SK-N-SH treated with all-trans-retinoic acid at 6 μM for 48 hours (cell line): ENCODE measurements at regions not wholly inside any gene's neighbourhood (a gene's known extent, or its start where the extent isn't known, plus 50 kb on each side); places are given as distances from the start of the nearest gene placed in this dataset.
A peak's percentile ranks its signal among the peaks of the same experiment; 100 is the strongest.

Source experiments
- ATAC-seq: fragments of 200-7000 bp; cut with Tn5 transposase; 3 replicates; pipeline ENCODE4 v1.9.1; 2020; ENCODE audit warnings: mild to moderate bottlenecking, moderate library complexity
- ARNTL ChIP-seq: fragments of 450-650 bp; formaldehyde crosslinking; IDR thresholded peaks from 2 replicates; pipeline ENCODE4 v1.5.0; 2020; ENCODE audit warnings: low read depth, mild to moderate bottlenecking, moderate library complexity, borderline replicate concordance
- BACH2 ChIP-seq: fragments of 250-450 bp; sonication (Bioruptor Pico); IDR thresholded peaks from 2 replicates; pipeline ENCODE4 v1.9.0; 2021; ENCODE audit warnings: mild to moderate bottlenecking, borderline replicate concordance
- CREB5 ChIP-seq: fragments of 250-450 bp; sonication (Bioruptor Pico); IDR thresholded peaks from 2 replicates; pipeline ENCODE4 v1.5.1; 2020; ENCODE audit warnings: low read depth, mild to moderate bottlenecking, moderate library complexity
- CSDC2 ChIP-seq: fragments of 250-450 bp; sonication (Bioruptor Pico); IDR thresholded peaks from 2 replicates; pipeline ENCODE4 v1.5.0; 2020; ENCODE audit warnings: mild to moderate bottlenecking, moderate library complexity
- CSRNP3 ChIP-seq: fragments of 250-450 bp; sonication (Bioruptor Pico); IDR thresholded peaks from 2 replicates; pipeline ENCODE4 v1.5.1; 2021; ENCODE audit warnings: mild to moderate bottlenecking, moderate library complexity
- ESRRG ChIP-seq: fragments of 250-450 bp; sonication (Bioruptor Pico); IDR thresholded peaks from 2 replicates; pipeline ENCODE4 v1.6.1; 2021; ENCODE audit warnings: mild to moderate bottlenecking
- GLIS3 ChIP-seq: fragments of 250-450 bp; sonication (Bioruptor Pico); IDR thresholded peaks from 2 replicates; pipeline ENCODE4 v1.5.0; 2020; ENCODE audit warnings: mild to moderate bottlenecking, moderate library complexity
- ISL1 ChIP-seq: fragments of 250-450 bp; sonication (Bioruptor Pico); IDR thresholded peaks from 2 replicates; pipeline ENCODE4 v2.1.2; 2022; ENCODE audit warnings: mild to moderate bottlenecking, moderate library complexity
- OSR1 ChIP-seq: fragments of 250-450 bp; sonication (Bioruptor Pico); IDR thresholded peaks from 2 replicates; pipeline ENCODE4 v1.8.0; 2022; ENCODE audit warnings: moderate library complexity, mild to moderate bottlenecking, inconsistent platforms
- PATZ1 ChIP-seq: fragments of 250-450 bp; sonication (Bioruptor Pico); IDR thresholded peaks from 2 replicates; pipeline ENCODE4 v1.8.0; 2020; ENCODE audit warnings: mild to moderate bottlenecking, moderate library complexity, borderline replicate concordance
- POU6F1 ChIP-seq: fragments of 250-450 bp; sonication (Bioruptor Pico); IDR thresholded peaks from 2 replicates; pipeline ENCODE4 v1.8.0; 2021; ENCODE audit warnings: low read depth, mild to moderate bottlenecking, moderate library complexity, borderline replicate concordance
- PPARA ChIP-seq: fragments of 250-450 bp; sonication (Bioruptor Pico); IDR thresholded peaks from 2 replicates; pipeline ENCODE4 v1.5.0; 2020; ENCODE audit warnings: mild to moderate bottlenecking, borderline replicate concordance
- RARB ChIP-seq: fragments of 250-450 bp; sonication (Bioruptor Pico); IDR thresholded peaks from 2 replicates; pipeline ENCODE4 v1.8.0; 2021; ENCODE audit warnings: mild to moderate bottlenecking, moderate library complexity
- SNAI2 ChIP-seq: fragments of 250-450 bp; sonication (Bioruptor Pico); IDR thresholded peaks from 2 replicates; pipeline ENCODE4 v1.5.0; 2020; ENCODE audit warnings: mild to moderate bottlenecking, moderate library complexity
- TCF4 ChIP-seq: fragments of 250-450 bp; sonication (Bioruptor Pico); IDR thresholded peaks from 2 replicates; pipeline ENCODE4 v1.8.0; 2021; ENCODE audit warnings: mild to moderate bottlenecking, moderate library complexity, borderline replicate concordance
- TOX ChIP-seq: fragments of 250-450 bp; sonication (Bioruptor Pico); IDR thresholded peaks from 2 replicates; pipeline ENCODE4 v1.8.0; 2021; ENCODE audit warnings: mild to moderate bottlenecking, moderate library complexity, borderline replicate concordance
- ZC3H10 ChIP-seq: fragments of 250-450 bp; sonication (Bioruptor Pico); IDR thresholded peaks from 2 replicates; pipeline ENCODE4 v1.5.1; 2021; ENCODE audit warnings: mild to moderate bottlenecking, moderate library complexity
- ZFP3 ChIP-seq: fragments of 250-450 bp; sonication (Bioruptor Pico); IDR thresholded peaks from 2 replicates; pipeline ENCODE4 v1.5.0; 2020; ENCODE audit warnings: mild to moderate bottlenecking, moderate library complexity
- ZFP30 ChIP-seq: fragments of 450-650 bp; formaldehyde crosslinking; IDR thresholded peaks from 2 replicates; pipeline ENCODE4 v1.5.0; 2022; ENCODE audit warnings: mild to moderate bottlenecking, moderate library complexity
- ZNF565 ChIP-seq: fragments of 450-650 bp; formaldehyde crosslinking; conservative IDR thresholded peaks from 2 replicates; pipeline ENCODE4 v1.5.0; 2020; ENCODE audit warnings: low read depth, mild to moderate bottlenecking, moderate library complexity
- ZNF70 ChIP-seq: fragments of 450-650 bp; formaldehyde crosslinking; IDR thresholded peaks from 2 replicates; pipeline ENCODE4 v1.5.0; 2020; ENCODE audit warnings: mild to moderate bottlenecking, moderate library complexity
- ZNF8 ChIP-seq: fragments of 450-650 bp; formaldehyde crosslinking; IDR thresholded peaks from 2 replicates; pipeline ENCODE4 v1.5.0; 2020; ENCODE audit warnings: mild to moderate bottlenecking, moderate library complexity
- TF ChIP-seq, protein P1 (sequence below): fragments of 250-450 bp; sonication (Bioruptor Pico); IDR thresholded peaks from 2 replicates; pipeline ENCODE4 v1.5.0; 2020; ENCODE audit warnings: mild to moderate bottlenecking, moderate library complexity

- TF ChIP-seq CSRNP3 (CRISPR knock-in tag), result no peak
Measured at GRCh38 chr7:47092336-47092735, 489.6 kb downstream of the TNS3 start (continued).

DNA sequence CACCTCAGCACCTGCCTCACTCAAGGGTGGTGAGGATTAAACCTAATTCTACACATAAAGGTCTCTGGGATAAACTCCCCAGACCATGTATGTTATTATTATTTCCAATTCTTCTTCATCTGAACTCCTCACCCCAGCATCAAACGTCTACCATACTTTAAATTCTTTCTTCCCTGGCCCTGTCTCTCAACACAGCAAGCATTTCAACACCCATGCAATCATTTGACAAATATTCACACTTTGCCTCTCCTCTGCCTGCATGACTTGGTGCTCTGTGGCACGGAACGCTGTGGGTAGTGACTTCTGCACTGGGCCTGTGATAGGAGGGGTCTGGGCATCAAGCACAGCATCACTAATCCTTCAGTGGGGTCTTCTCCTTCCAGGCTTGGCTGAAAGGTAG lies 490.8 kb downstream of the TNS3 start:
- ATAC-seq, result no peak
- TF ChIP-seq OSR1 (CRISPR knock-in tag), result no peak

GRCh38 chr7:47089461-47089860 lies 492.4 kb downstream of the TNS3 start:
- TF ChIP-seq ARNTL (CRISPR knock-in tag) (no peak), ZFP3 (no peak), ISL1 (CRISPR knock-in tag) (no peak), TOX (CRISPR knock-in tag) (no peak), POU6F1 (CRISPR knock-in tag) (no peak), CSRNP3 (CRISPR knock-in tag) (no peak), ZNF70 (CRISPR knock-in tag) (no peak), SNAI2 (no peak), PPARA (CRISPR knock-in tag) (no peak), OSR1 (CRISPR knock-in tag) (no peak), CSDC2 (no peak), ZC3H10 (CRISPR knock-in tag) (no peak), RARB (CRISPR knock-in tag) (no peak), ZNF565 (CRISPR knock-in tag) (no peak), GLIS3 (CRISPR knock-in tag) (no peak), ESRRG (no peak), TCF4 (CRISPR knock-in tag) (no peak), ZFP30 (CRISPR knock-in tag) (no peak)
- TF ChIP-seq, protein P1, sequence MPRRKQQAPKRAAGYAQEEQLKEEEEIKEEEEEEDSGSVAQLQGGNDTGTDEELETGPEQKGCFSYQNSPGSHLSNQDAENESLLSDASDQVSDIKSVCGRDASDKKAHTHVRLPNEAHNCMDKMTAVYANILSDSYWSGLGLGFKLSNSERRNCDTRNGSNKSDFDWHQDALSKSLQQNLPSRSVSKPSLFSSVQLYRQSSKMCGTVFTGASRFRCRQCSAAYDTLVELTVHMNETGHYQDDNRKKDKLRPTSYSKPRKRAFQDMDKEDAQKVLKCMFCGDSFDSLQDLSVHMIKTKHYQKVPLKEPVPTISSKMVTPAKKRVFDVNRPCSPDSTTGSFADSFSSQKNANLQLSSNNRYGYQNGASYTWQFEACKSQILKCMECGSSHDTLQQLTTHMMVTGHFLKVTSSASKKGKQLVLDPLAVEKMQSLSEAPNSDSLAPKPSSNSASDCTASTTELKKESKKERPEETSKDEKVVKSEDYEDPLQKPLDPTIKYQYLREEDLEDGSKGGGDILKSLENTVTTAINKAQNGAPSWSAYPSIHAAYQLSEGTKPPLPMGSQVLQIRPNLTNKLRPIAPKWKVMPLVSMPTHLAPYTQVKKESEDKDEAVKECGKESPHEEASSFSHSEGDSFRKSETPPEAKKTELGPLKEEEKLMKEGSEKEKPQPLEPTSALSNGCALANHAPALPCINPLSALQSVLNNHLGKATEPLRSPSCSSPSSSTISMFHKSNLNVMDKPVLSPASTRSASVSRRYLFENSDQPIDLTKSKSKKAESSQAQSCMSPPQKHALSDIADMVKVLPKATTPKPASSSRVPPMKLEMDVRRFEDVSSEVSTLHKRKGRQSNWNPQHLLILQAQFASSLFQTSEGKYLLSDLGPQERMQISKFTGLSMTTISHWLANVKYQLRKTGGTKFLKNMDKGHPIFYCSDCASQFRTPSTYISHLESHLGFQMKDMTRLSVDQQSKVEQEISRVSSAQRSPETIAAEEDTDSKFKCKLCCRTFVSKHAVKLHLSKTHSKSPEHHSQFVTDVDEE (CRISPR knock-in tag), result no peak
- TF ChIP-seq, all 23 proteins: peak for 0
- peak; percentile 19; the same call in 2 of the 3 replicates for ATAC-seq

GRCh38 chr7:47089068-47089417 lies 492.9 kb downstream of the TNS3 start:
- no peak for ATAC-seq
- TF ChIP-seq ISL1 (CRISPR knock-in tag) (no peak), SNAI2 (no peak), PATZ1 (CRISPR knock-in tag) (no peak), ARNTL (CRISPR knock-in tag) (no peak), ZFP3 (no peak), ZFP30 (CRISPR knock-in tag) (no peak), CSDC2 (no peak), ZC3H10 (CRISPR knock-in tag) (no peak), TOX (CRISPR knock-in tag) (no peak), ZNF8 (CRISPR knock-in tag) (no peak), ESRRG (no peak), POU6F1 (CRISPR knock-in tag) (no peak), GLIS3 (CRISPR knock-in tag) (no peak), CREB5 (no peak), BACH2 (CRISPR knock-in tag) (no peak), PPARA (CRISPR knock-in tag) (no peak)
